Keratinocyte (primary cell): ENCODE measurements at regions not wholly inside any gene's neighbourhood (a gene's known extent, or its start where the extent isn't known, plus 50 kb on each side); places are given as distances from the start of the nearest gene placed in this dataset.

Source experiments
- DNase-seq: peaks from one replicate; pipeline ENCODE4 v3.0.0-alpha.2; 2011; ENCODE audit warnings: low read depth, missing footprints, low spot score
- FAIRE-seq: peaks from 2 replicates; lab custom pipeline; 2011; peaks lifted over from hg19 to GRCh38; lab: Jason Lieb, UNC
- H2AFZ ChIP-seq: 2 replicates; pipeline ENCODE4 v1.6.0; 2012; ENCODE audit warnings: low read length, control low read depth, inconsistent platforms; ENCODE audit not compliant: control insufficient read depth
- H3K27ac ChIP-seq: 2 replicates; pipeline ENCODE4 v1.5.1; 2011; ENCODE audit warnings: low read length; ENCODE audit not compliant: control insufficient read depth, insufficient read depth
- H3K27me3 ChIP-seq: 3 replicates; pipeline ENCODE4 v1.6.0; 2011; ENCODE audit warnings: low read length; ENCODE audit not compliant: control insufficient read depth, insufficient read depth; ENCODE audit errors: extremely low read depth
- H3K36me3 ChIP-seq, 2 experiments: 2 replicates in 1 of 2; 3 replicates in 1 of 2; pipeline ENCODE4 v1.5.1; 2011; ENCODE audit warnings: low read length in 2 of 2, mild to moderate bottlenecking in 1 of 2; ENCODE audit not compliant: control insufficient read depth in 2 of 2, insufficient read depth in 2 of 2; ENCODE audit errors: extremely low read depth in 1 of 2
- H3K4me1 ChIP-seq: 3 replicates; pipeline ENCODE4 v1.5.1; 2011; ENCODE audit warnings: low read length; ENCODE audit not compliant: control insufficient read depth, insufficient read depth; ENCODE audit errors: extremely low read depth
- H3K4me2 ChIP-seq: 3 replicates; pipeline ENCODE4 v1.6.0; 2011; ENCODE audit warnings: low read depth, low read length; ENCODE audit not compliant: control insufficient read depth, insufficient read depth; ENCODE audit errors: extremely low read depth
- H3K4me3 ChIP-seq, 3 experiments: fragments of 200-600 bp in 1 of 3; sonication (generic) in 1 of 3; 2 replicates in 2 of 3; 3 replicates in 1 of 3; pipeline ENCODE4 v1.5.1; 2011 to 2016; ENCODE audit warnings: low read length in 3 of 3, mild to moderate bottlenecking in 3 of 3, control low read depth in 2 of 3, inconsistent platforms in 1 of 3, low read depth in 1 of 3, mixed read lengths in 1 of 3, mixed run types in 1 of 3, moderate library complexity in 1 of 3; ENCODE audit not compliant: control insufficient read depth in 2 of 3, insufficient read depth in 2 of 3; ENCODE audit errors: extremely low read depth in 1 of 3
- H3K79me2 ChIP-seq: 2 replicates; pipeline ENCODE4 v1.6.0; 2012; ENCODE audit warnings: low read length; ENCODE audit not compliant: control insufficient read depth, insufficient read depth
- H3K9ac ChIP-seq: 3 replicates; pipeline ENCODE4 v1.6.0; 2011; ENCODE audit warnings: low read length; ENCODE audit not compliant: control insufficient read depth, insufficient read depth; ENCODE audit errors: extremely low read depth
- H3K9me1 ChIP-seq: 3 replicates; pipeline ENCODE4 v1.6.0; 2011; ENCODE audit warnings: low read length; ENCODE audit not compliant: control insufficient read depth, insufficient read depth; ENCODE audit errors: extremely low read depth
- H3K9me3 ChIP-seq: 2 replicates; pipeline ENCODE4 v1.5.1; 2012; ENCODE audit warnings: low read depth, low read length; ENCODE audit not compliant: control insufficient read depth
- H4K20me1 ChIP-seq: 3 replicates; pipeline ENCODE4 v1.6.0; 2011; ENCODE audit warnings: low read length; ENCODE audit not compliant: control insufficient read depth, insufficient read depth; ENCODE audit errors: extremely low read depth
- CTCF ChIP-seq, 3 experiments: IDR thresholded peaks in 1 of 3; conservative IDR thresholded peaks in 1 of 3; optimal IDR thresholded peaks in 1 of 3; 2 replicates in 2 of 3; 3 replicates in 1 of 3; pipeline versions ENCODE3 to v1.5.1; 2011; ENCODE audit warnings: low read length in 3 of 3, mild to moderate bottlenecking in 3 of 3, moderate library complexity in 2 of 3, control low read depth in 1 of 3, inconsistent platforms in 1 of 3; ENCODE audit not compliant: insufficient read depth in 2 of 3; ENCODE audit errors: extremely low read depth in 1 of 3
- EZH2 ChIP-seq: IDR thresholded peaks from one replicate; pipeline ENCODE4 v1.6.1; 2012; ENCODE audit warnings: inconsistent platforms, mild to moderate bottlenecking, low read length, moderate library complexity
- dilution Hi-C: fragments of 300-500 bp; cut with MboI; formaldehyde crosslinking; loops from one replicate; pipeline ENCODE4 v1.7.0; 2020; ENCODE audit warnings: low sequenced_read_pairs; ENCODE audit not compliant: extremely low pct_ligation_motif_present

DNA sequence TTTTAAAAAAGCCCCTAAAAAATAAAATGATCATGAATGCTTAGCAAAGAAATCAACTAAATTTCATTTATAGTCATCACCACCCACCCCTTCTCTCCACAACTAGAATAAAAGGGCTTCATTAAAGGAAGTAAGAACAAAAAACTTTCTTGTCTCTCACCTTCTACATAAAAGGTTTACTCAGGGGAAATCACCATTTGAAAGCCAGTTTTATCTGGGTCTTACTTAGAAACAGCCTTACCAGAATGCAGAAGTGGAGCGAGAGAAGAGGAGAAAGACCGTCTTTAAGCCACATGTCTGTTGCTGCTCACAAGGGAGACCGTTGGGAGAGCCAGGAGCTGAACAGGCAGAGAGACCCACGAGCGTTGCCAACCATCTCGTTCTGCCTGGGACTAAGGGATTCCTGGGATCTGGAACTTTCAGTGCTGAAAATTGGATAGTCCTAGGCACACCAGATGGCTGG, 350.1 kb upstream of the PROK2 start:
- no peak for FAIRE-seq
- dilution Hi-C loops = no loop called here

GRCh38 chr3:72133329-72134011, 348.5 kb upstream of the PROK2 start:
- Histone ChIP-seq H3K9me3 (no peaks in the 10 kb centered on the region), H3K27me3 (peaks cover 8% of the 10 kb centered on the region), H3K27ac (no peak overlapping the region), H3K36me3 (no peaks in the 10 kb centered on the region), H4K20me1 (no peaks in the 10 kb centered on the region), H3K9ac (no peak overlapping the region), H3K4me3 (no peak overlapping the region), H2AFZ (no peak overlapping the region), H3K79me2 (no peaks in the 10 kb centered on the region), H3K9me1 (no peaks in the 10 kb centered on the region), H3K4me2 (no peak overlapping the region), H3K4me1 (no peaks in the 10 kb centered on the region)
- dilution Hi-C loops = no loop called here
- DNase-seq (no peak), FAIRE-seq (no peak)
- TF ChIP-seq EZH2 (no peak), CTCF (optimal IDR thresholded peaks at IDR 0.05 in 1 of 3, IDR thresholded peaks at IDR 0.05 in 1 of 3, conservative IDR thresholded peaks at IDR 0.05 in 1 of 3; ENCODE audit: extremely low read depth in 1 of 3, insufficient read depth in 2 of 3, low read length in 3 of 3) (no peak)

More for the DNA sequence above, 350.1 kb upstream of the PROK2 start:
- Histone ChIP-seq H3K4me3 (no peak overlapping the region), H3K27ac (no peak overlapping the region), H3K9me3 (no peaks in the 10 kb centered on the region), H3K4me2 (no peak overlapping the region), H3K79me2 (no peaks in the 10 kb centered on the region), H3K9me1 (no peaks in the 10 kb centered on the region), H3K36me3 (no peaks in the 10 kb centered on the region), H4K20me1 (no peaks in the 10 kb centered on the region), H3K27me3 (peaks cover 3% of the 10 kb centered on the region), H2AFZ (no peak overlapping the region), H3K9ac (no peak overlapping the region), H3K4me1 (no peaks in the 10 kb centered on the region)
- TF ChIP-seq EZH2 (no peak), CTCF (optimal IDR thresholded peaks at IDR 0.05 in 1 of 3, IDR thresholded peaks at IDR 0.05 in 1 of 3, conservative IDR thresholded peaks at IDR 0.05 in 1 of 3; ENCODE audit: extremely low read depth in 1 of 3, insufficient read depth in 2 of 3, low read length in 3 of 3) (no peak)
- DNase-seq = no peak
